ENCODE measurements at regions not wholly inside any gene's neighbourhood (a gene's known extent, or its start where the extent isn't known, plus 50 kb on each side); places are given as distances from the start of the nearest gene placed in this dataset.

GRCh38 chr12:128091951-128092382, 175.0 kb upstream of the TMEM132C start:
- H3K4me3 ChIP-seq (ENCODE audit: low read depth, low read length): no peak overlapping the region
- no peak for DNase-seq (ENCODE audit: low read depth)
- TF ChIP-seq CTCF (IDR thresholded peaks at IDR 0.05; ENCODE audit: insufficient read depth, low read length): no peak

- DNase-seq (ENCODE audit: low read depth): no peak
- H3K4me3 ChIP-seq (ENCODE audit: low read depth, low read length): no peak overlapping the region
Measured at GRCh38 chr12:128098730-128099129, 168.2 kb upstream of the TMEM132C start.

GRCh38 chr12:128103152-128103551, 163.8 kb upstream of the TMEM132C start:
- no peak for DNase-seq (ENCODE audit: low read depth)
- TF ChIP-seq CTCF (IDR thresholded peaks at IDR 0.05; ENCODE audit: insufficient read depth, low read length): no peak
- H3K4me3 ChIP-seq (ENCODE audit: low read depth, low read length): no peak overlapping the region

More at GRCh38 chr12:128098730-128099129, 168.2 kb upstream of the TMEM132C start:
- no peak for TF ChIP-seq CTCF (IDR thresholded peaks at IDR 0.05; ENCODE audit: insufficient read depth, low read length)

GRCh38 chr12:128109236-128109635, 157.7 kb upstream of the TMEM132C start:
- H3K4me3 ChIP-seq (ENCODE audit: low read depth, low read length): no peak overlapping the region
- DNase-seq (ENCODE audit: low read depth): no peak
- no peak for TF ChIP-seq CTCF (IDR thresholded peaks at IDR 0.05; ENCODE audit: insufficient read depth, low read length)

GRCh38 chr12:128109636-128110035, 157.3 kb upstream of the TMEM132C start:
- DNase-seq (ENCODE audit: low read depth): no peak
- H3K4me3 ChIP-seq (ENCODE audit: low read depth, low read length): no peak overlapping the region
- no peak for TF ChIP-seq CTCF (IDR thresholded peaks at IDR 0.05; ENCODE audit: insufficient read depth, low read length)

- no peak for DNase-seq (ENCODE audit: low read depth)
Measured at GRCh38 chr12:128111333-128111732, 155.6 kb upstream of the TMEM132C start.

More at GRCh38 chr12:128111333-128111732, 155.6 kb upstream of the TMEM132C start:
- no peak for TF ChIP-seq CTCF (IDR thresholded peaks at IDR 0.05; ENCODE audit: insufficient read depth, low read length)
- H3K4me3 ChIP-seq (ENCODE audit: low read depth, low read length): no peak overlapping the region

Measured in fibroblast of the aortic adventitia (primary cell).